Astrocyte (in vitro differentiated cells and primary cell): ENCODE measurements at regions not wholly inside any gene's neighbourhood (a gene's known extent, or its start where the extent isn't known, plus 50 kb on each side); places are given as distances from the start of the nearest gene placed in this dataset.
A peak's percentile ranks its signal among the peaks of the same experiment; 100 is the strongest.

ENCODE experiments used
- DNase-seq: peaks from one replicate; pipeline ENCODE4 v3.0.0-alpha.2; 2010; ENCODE audit warnings: low read depth
- FAIRE-seq: peaks from 2 replicates; lab custom pipeline; 2011; peaks lifted over from hg19 to GRCh38; lab: Jason Lieb, UNC
- H2AFZ ChIP-seq: 2 replicates; pipeline ENCODE4 v1.6.0; 2012; ENCODE audit warnings: low read depth, low read length, inconsistent platforms
- H3K27ac ChIP-seq: 2 replicates; pipeline ENCODE4 v1.5.1; 2011; ENCODE audit warnings: low read depth, low read length, inconsistent platforms
- H3K27me3 ChIP-seq: 2 replicates; pipeline ENCODE4 v1.6.0; 2011; ENCODE audit warnings: low read length, inconsistent platforms; ENCODE audit not compliant: insufficient read depth
- H3K36me3 ChIP-seq: 2 replicates; pipeline ENCODE4 v1.5.1; 2011; ENCODE audit warnings: low read length, inconsistent platforms; ENCODE audit not compliant: insufficient read depth
- H3K4me1 ChIP-seq: 2 replicates; pipeline ENCODE4 v1.5.1; 2011; ENCODE audit warnings: low read length, inconsistent platforms; ENCODE audit not compliant: insufficient read depth
- H3K4me2 ChIP-seq: 2 replicates; pipeline ENCODE4 v1.6.0; 2012; ENCODE audit warnings: low read length, inconsistent platforms
- H3K4me3 ChIP-seq: 2 replicates; pipeline ENCODE4 v1.5.1; 2011; ENCODE audit warnings: low read depth, mild to moderate bottlenecking, low read length, inconsistent platforms; ENCODE audit not compliant: insufficient read depth
- H3K79me2 ChIP-seq: 2 replicates; pipeline ENCODE4 v1.6.0; 2012; ENCODE audit warnings: mild to moderate bottlenecking, low read length, inconsistent platforms; ENCODE audit not compliant: insufficient read depth
- H3K9ac ChIP-seq: 2 replicates; pipeline ENCODE4 v1.6.0; 2012; ENCODE audit warnings: mild to moderate bottlenecking, low read length, inconsistent platforms
- H3K9me3 ChIP-seq: 2 replicates; pipeline ENCODE4 v1.5.1; 2012; ENCODE audit warnings: low read depth, mild to moderate bottlenecking, low read length, inconsistent platforms; ENCODE audit not compliant: insufficient read depth
- H4K20me1 ChIP-seq: 2 replicates; pipeline ENCODE4 v1.6.0; 2012; ENCODE audit warnings: low read length, inconsistent platforms; ENCODE audit not compliant: insufficient read depth
- H3K27ac Mint-ChIP-seq: one replicate; pipeline ENCODE4 v1.8.0; 2021; ENCODE audit warnings: mild to moderate bottlenecking, mixed read lengths; ENCODE audit not compliant: unreplicated experiment
- H3K27me3 Mint-ChIP-seq: one replicate; pipeline ENCODE4 v1.8.0; 2021; ENCODE audit warnings: low read depth, mixed read lengths; ENCODE audit not compliant: unreplicated experiment
- H3K36me3 Mint-ChIP-seq: one replicate; pipeline ENCODE4 v1.8.0; 2021; ENCODE audit warnings: low read depth, mixed read lengths; ENCODE audit not compliant: unreplicated experiment
- H3K4me1 Mint-ChIP-seq: one replicate; pipeline ENCODE4 v1.8.0; 2021; ENCODE audit warnings: low read depth, mixed read lengths; ENCODE audit not compliant: unreplicated experiment
- H3K4me3 Mint-ChIP-seq: one replicate; pipeline ENCODE4 v1.8.0; 2021; ENCODE audit warnings: mild to moderate bottlenecking, moderate library complexity, mixed read lengths; ENCODE audit not compliant: unreplicated experiment
- H3K9me3 Mint-ChIP-seq: one replicate; pipeline ENCODE4 v1.8.0; 2021; ENCODE audit warnings: mild to moderate bottlenecking, mixed read lengths; ENCODE audit not compliant: unreplicated experiment
- EZH2 ChIP-seq: IDR thresholded peaks from 2 replicates; pipeline ENCODE4 v1.6.1; 2012; ENCODE audit warnings: mild to moderate bottlenecking, low read length, inconsistent platforms; ENCODE audit not compliant: insufficient read depth
- TF ChIP-seq, protein P1 (sequence below): IDR thresholded peaks from 2 replicates; pipeline ENCODE4 v1.5.1; 2011; ENCODE audit warnings: low read depth, mild to moderate bottlenecking, inconsistent platforms, low read length, moderate library complexity; ENCODE audit not compliant: insufficient read depth

GRCh38 chr4:151922811-151923210 lies 162.0 kb upstream of the GATB start:
- H3K4me3 Mint-ChIP-seq, result no peak overlapping the region
- Histone ChIP-seq H3K27me3 (no peaks in the 10 kb centered on the region), H3K79me2 (no peaks in the 10 kb centered on the region), H3K9ac (no peak overlapping the region), H2AFZ (no peak overlapping the region), H3K36me3 (no peaks in the 10 kb centered on the region), H3K27ac (no peak overlapping the region), H3K9me3 (no peaks in the 10 kb centered on the region), H3K4me2 (no peak overlapping the region), H3K4me1 (peaks cover 4% of the 10 kb centered on the region), H4K20me1 (no peaks in the 10 kb centered on the region), H3K4me3 (no peak overlapping the region)
- peaks cover 16% of the 10 kb centered on the region for H3K4me1 Mint-ChIP-seq
- peaks cover 7% of the 10 kb centered on the region for H3K27me3 Mint-ChIP-seq
- H3K36me3 Mint-ChIP-seq, result no peaks in the 10 kb centered on the region
- TF ChIP-seq, protein P1, sequence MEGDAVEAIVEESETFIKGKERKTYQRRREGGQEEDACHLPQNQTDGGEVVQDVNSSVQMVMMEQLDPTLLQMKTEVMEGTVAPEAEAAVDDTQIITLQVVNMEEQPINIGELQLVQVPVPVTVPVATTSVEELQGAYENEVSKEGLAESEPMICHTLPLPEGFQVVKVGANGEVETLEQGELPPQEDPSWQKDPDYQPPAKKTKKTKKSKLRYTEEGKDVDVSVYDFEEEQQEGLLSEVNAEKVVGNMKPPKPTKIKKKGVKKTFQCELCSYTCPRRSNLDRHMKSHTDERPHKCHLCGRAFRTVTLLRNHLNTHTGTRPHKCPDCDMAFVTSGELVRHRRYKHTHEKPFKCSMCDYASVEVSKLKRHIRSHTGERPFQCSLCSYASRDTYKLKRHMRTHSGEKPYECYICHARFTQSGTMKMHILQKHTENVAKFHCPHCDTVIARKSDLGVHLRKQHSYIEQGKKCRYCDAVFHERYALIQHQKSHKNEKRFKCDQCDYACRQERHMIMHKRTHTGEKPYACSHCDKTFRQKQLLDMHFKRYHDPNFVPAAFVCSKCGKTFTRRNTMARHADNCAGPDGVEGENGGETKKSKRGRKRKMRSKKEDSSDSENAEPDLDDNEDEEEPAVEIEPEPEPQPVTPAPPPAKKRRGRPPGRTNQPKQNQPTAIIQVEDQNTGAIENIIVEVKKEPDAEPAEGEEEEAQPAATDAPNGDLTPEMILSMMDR, result no peak
- no peak for TF ChIP-seq EZH2
- FAIRE-seq (no peak), DNase-seq (no peak)
- H3K9me3 Mint-ChIP-seq, result no peaks in the 10 kb centered on the region
- no peak overlapping the region for H3K27ac Mint-ChIP-seq

DNA sequence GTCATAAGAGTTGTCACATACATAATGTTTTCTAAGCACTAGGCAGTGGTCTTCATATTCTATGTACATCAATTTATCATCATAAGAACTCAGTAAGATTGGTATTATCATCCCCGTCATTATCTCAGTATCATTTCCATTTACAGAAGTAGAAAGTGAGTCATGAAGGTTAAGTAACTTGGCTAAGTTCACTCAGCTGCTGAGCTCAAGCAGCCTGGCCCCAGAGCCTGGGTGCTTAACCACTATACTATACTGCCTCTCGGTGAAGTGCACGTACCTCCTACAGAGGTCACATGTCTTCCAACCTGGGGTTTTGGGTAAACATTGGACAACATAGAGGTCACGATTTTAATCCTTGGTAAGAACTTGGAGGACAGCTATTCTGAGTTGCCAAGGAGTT lies 161.5 kb upstream of the GATB start:
- DNase-seq, result peak; percentile 50
- Histone ChIP-seq H3K27me3 (no peaks in the 10 kb centered on the region), H3K4me3 (no peak overlapping the region), H4K20me1 (no peaks in the 10 kb centered on the region), H3K9ac (no peak overlapping the region), H3K4me2 (no peak overlapping the region), H2AFZ (no peak overlapping the region), H3K79me2 (no peaks in the 10 kb centered on the region), H3K4me1 (peaks cover 4% of the 10 kb centered on the region), H3K27ac (peak overlapping the region; percentile 44), H3K9me3 (no peaks in the 10 kb centered on the region), H3K36me3 (no peaks in the 10 kb centered on the region)
- no peak overlapping the region for H3K4me3 Mint-ChIP-seq
- TF ChIP-seq EZH2, result no peak
- TF ChIP-seq, protein P1, result no peak
- peaks cover 4% of the 10 kb centered on the region for H3K27me3 Mint-ChIP-seq
- no peak for FAIRE-seq
- H3K4me1 Mint-ChIP-seq, result peaks cover 16% of the 10 kb centered on the region
- H3K36me3 Mint-ChIP-seq, result no peaks in the 10 kb centered on the region
- no peak overlapping the region for H3K27ac Mint-ChIP-seq
- no peaks in the 10 kb centered on the region for H3K9me3 Mint-ChIP-seq

DNA sequence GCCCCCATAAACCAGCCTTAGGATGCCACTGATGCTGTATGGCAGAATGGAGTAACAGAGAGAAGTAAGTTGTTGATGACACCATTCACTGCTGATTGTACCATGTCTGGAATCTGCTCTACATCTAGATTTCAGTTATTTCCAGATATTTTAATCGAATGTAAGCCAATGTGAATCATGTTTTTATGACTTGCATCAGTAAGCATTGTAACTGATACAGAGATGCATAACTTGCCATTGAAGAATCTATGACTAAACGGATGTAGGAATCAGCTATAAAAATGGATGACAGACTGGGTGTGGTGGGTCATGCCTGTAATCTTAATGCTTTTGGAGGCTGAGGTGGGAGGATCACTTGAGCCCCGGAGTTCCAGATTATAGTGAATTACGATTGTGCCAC lies 161.0 kb upstream of the GATB start:
- Histone ChIP-seq H3K9ac (no peak overlapping the region), H3K36me3 (no peaks in the 10 kb centered on the region), H3K27ac (peak overlapping the region; percentile 44), H2AFZ (no peak overlapping the region), H3K79me2 (no peaks in the 10 kb centered on the region), H3K4me2 (peak overlapping the region; percentile 47), H3K9me3 (no peaks in the 10 kb centered on the region), H3K27me3 (no peaks in the 10 kb centered on the region), H3K4me3 (no peak overlapping the region), H4K20me1 (no peaks in the 10 kb centered on the region), H3K4me1 (peaks cover 4% of the 10 kb centered on the region)
- Mint-ChIP-seq H3K4me3 (no peak overlapping the region), H3K9me3 (peaks cover under 1% of the 10 kb centered on the region), H3K4me1 (peaks cover 21% of the 10 kb centered on the region), H3K27ac (peak overlapping the region; percentile 42), H3K36me3 (no peaks in the 10 kb centered on the region), H3K27me3 (peaks cover 5% of the 10 kb centered on the region)
- peak; percentile 47 for DNase-seq
- TF ChIP-seq, protein P1, result no peak
- no peak for TF ChIP-seq EZH2
- peak; percentile 76 for FAIRE-seq
